ENCODE measurements at regions not wholly inside any gene's neighbourhood (a gene's known extent, or its start where the extent isn't known, plus 50 kb on each side); places are given as distances from the start of the nearest gene placed in this dataset.

- no peak for TF ChIP-seq CTCF (IDR thresholded peaks at IDR 0.05; ENCODE audit: borderline replicate concordance, extremely low read depth, low read length, poor library complexity, severe bottlenecking)
- no peak for TF ChIP-seq EZH2 (IDR thresholded peaks at IDR 0.05; ENCODE audit: borderline replicate concordance, low read depth, low read length, severe bottlenecking)
Measured at GRCh38 chr14:57013987-57014386, 203.7 kb upstream of the OTX2 start.

Measured in DND-41 (cell line).